ENCODE measurements at regions not wholly inside any gene's neighbourhood (a gene's known extent, or its start where the extent isn't known, plus 50 kb on each side); places are given as distances from the start of the nearest gene placed in this dataset.
"Not testable (repeated sequence)": the region's sequence is repeated elsewhere in the genome, so short reads cannot be mapped to it uniquely, and the experiment has no call there.

GRCh38 chr17:70661342-70662222, 492.2 kb downstream of the KCNJ2 start:
- DNase-seq: no peak

GRCh38 chr17:70668276-70668937, 499.1 kb downstream of the KCNJ2 start:
- DNase-seq: no peak

GRCh38 chr17:70668938-70669778, 499.8 kb downstream of the KCNJ2 start:
- DNase-seq: no peak

GRCh38 chr17:70674061-70674460, 504.7 kb downstream of the KCNJ2 start:
- DNase-seq: no peak

GRCh38 chr17:70675070-70675590, 505.8 kb downstream of the KCNJ2 start:
- no peak for DNase-seq

- no peak for DNase-seq
These were observed 508.7 kb downstream of the KCNJ2 start for GRCh38 chr17:70677783-70678647.

GRCh38 chr17:70678889-70679288, 509.6 kb downstream of the KCNJ2 start:
- DNase-seq: no peak

GRCh38 chr17:70683936-70684335, 514.6 kb downstream of the KCNJ2 start:
- DNase-seq: no peak

GRCh38 chr17:70687421-70687820, 518.1 kb downstream of the KCNJ2 start:
- DNase-seq: no peak

- no peak for DNase-seq
These were observed 521.8 kb downstream of the KCNJ2 start for GRCh38 chr17:70691150-70691549.

GRCh38 chr17:70699408-70699807, 530.1 kb downstream of the KCNJ2 start:
- no peak for DNase-seq

- no peak for DNase-seq
These were observed 533.4 kb downstream of the KCNJ2 start for GRCh38 chr17:70702683-70703255.

- no peak for DNase-seq
These were observed 540.3 kb downstream of the KCNJ2 start for GRCh38 chr17:70709596-70709995.

GRCh38 chr17:70713694-70714093, 544.4 kb downstream of the KCNJ2 start:
- DNase-seq: no peak

GRCh38 chr17:70716551-70716950, 547.2 kb downstream of the KCNJ2 start:
- DNase-seq: no peak

GRCh38 chr17:70717042-70717441, 547.7 kb downstream of the KCNJ2 start:
- DNase-seq: no peak

- no peak for DNase-seq
These were observed 567.1 kb downstream of the KCNJ2 start for GRCh38 chr17:70736375-70736957.

- DNase-seq: no peak
These were observed 569.7 kb downstream of the KCNJ2 start for GRCh38 chr17:70739065-70739464.

GRCh38 chr17:70746574-70746973, 577.2 kb downstream of the KCNJ2 start:
- DNase-seq: not testable (repeated sequence)

- no peak for DNase-seq
These were observed 581.7 kb downstream of the KCNJ2 start for GRCh38 chr17:70750983-70751382.

GRCh38 chr17:70752461-70752860, 583.1 kb downstream of the KCNJ2 start:
- DNase-seq: not testable (repeated sequence)
